Activated naive CD8-positive, alpha-beta T cell treated with anti-CD3 and anti-CD28 coated beads, Interleukin-2, amount 10 ng/mL, durations not matched to agents 7 days and 5 days (primary cell): ENCODE measurements at regions not wholly inside any gene's neighbourhood (a gene's known extent, or its start where the extent isn't known, plus 50 kb on each side); places are given as distances from the start of the nearest gene placed in this dataset.

Source experiments
- ATAC-seq: fragments of 150-1000 bp; cut with Tn5 transposase; one replicate; pipeline ENCODE4 v1.10.0; 2021; ENCODE audit warnings: low read depth, moderate library complexity
- POLR2A ChIA-PET: fragments of 350-600 bp; sonication (Branson Sonifier 250); formaldehyde crosslinking; loops from one replicate; lab custom pipeline; 2021; ENCODE audit warnings: antibody characterized with exemption; lab: Charles Lee
- DNase-seq: peaks from one replicate; pipeline ENCODE4 v3.0.0; 2021
- H3K27ac Mint-ChIP-seq: one replicate; pipeline ENCODE4 v1.8.0; 2022; ENCODE audit warnings: mild to moderate bottlenecking, mixed read lengths
- H3K27me3 Mint-ChIP-seq: one replicate; pipeline ENCODE4 v1.8.0; 2022; ENCODE audit warnings: mild to moderate bottlenecking, moderate library complexity, mixed read lengths
- H3K36me3 Mint-ChIP-seq: one replicate; pipeline ENCODE4 v1.8.0; 2021; ENCODE audit warnings: mild to moderate bottlenecking, mixed read lengths
- H3K4me1 Mint-ChIP-seq: one replicate; pipeline ENCODE4 v1.8.0; 2021; ENCODE audit warnings: mixed read lengths
- H3K4me3 Mint-ChIP-seq: one replicate; pipeline ENCODE4 v1.8.0; 2022; ENCODE audit warnings: mild to moderate bottlenecking, moderate library complexity, mixed read lengths
- H3K9me3 Mint-ChIP-seq: one replicate; pipeline ENCODE4 v1.8.0; 2021; ENCODE audit warnings: mixed read lengths

GRCh38 chr2:173623438-173624319, 269.0 kb downstream of the CDCA7 start:
- H3K36me3 Mint-ChIP-seq: no peaks in the 10 kb centered on the region
- H3K27me3 Mint-ChIP-seq: peaks cover 13% of the 10 kb centered on the region
- POLR2A ChIA-PET: no interaction called here
- ATAC-seq (no peak), DNase-seq (no peak)
- H3K9me3 Mint-ChIP-seq: no peaks in the 10 kb centered on the region
- no peak overlapping the region for H3K4me3 Mint-ChIP-seq
- H3K27ac Mint-ChIP-seq: no peak overlapping the region
- no peaks in the 10 kb centered on the region for H3K4me1 Mint-ChIP-seq

GRCh38 chr2:173625315-173625714, 270.6 kb downstream of the CDCA7 start:
- Mint-ChIP-seq H3K4me3 (no peak overlapping the region), H3K27ac (no peak overlapping the region), H3K27me3 (peaks cover 11% of the 10 kb centered on the region), H3K9me3 (no peaks in the 10 kb centered on the region), H3K36me3 (no peaks in the 10 kb centered on the region), H3K4me1 (no peaks in the 10 kb centered on the region)
- DNase-seq: no peak
- no peak for ATAC-seq
- POLR2A ChIA-PET: no interaction called here

GRCh38 chr2:173629076-173629475, 274.4 kb downstream of the CDCA7 start:
- H3K27ac Mint-ChIP-seq: no peak overlapping the region
- no peaks in the 10 kb centered on the region for H3K4me1 Mint-ChIP-seq
- peaks cover 23% of the 10 kb centered on the region for H3K27me3 Mint-ChIP-seq
- POLR2A ChIA-PET: no interaction called here
- no peaks in the 10 kb centered on the region for H3K36me3 Mint-ChIP-seq
- no peak for DNase-seq
- H3K4me3 Mint-ChIP-seq: no peak overlapping the region
- no peaks in the 10 kb centered on the region for H3K9me3 Mint-ChIP-seq
- ATAC-seq: no peak

GRCh38 chr2:173630425-173631126, 275.9 kb downstream of the CDCA7 start:
- H3K9me3 Mint-ChIP-seq: no peaks in the 10 kb centered on the region
- H3K4me1 Mint-ChIP-seq: no peaks in the 10 kb centered on the region
- DNase-seq: no peak
- no peak for ATAC-seq
- POLR2A ChIA-PET: interaction anchor here (0.7 kb wide), 1 partner anchor 82 kb away, joined by 3 read pairs; no protein-coding TSS in a partner anchor
- H3K4me3 Mint-ChIP-seq: no peak overlapping the region
- peaks cover 26% of the 10 kb centered on the region for H3K27me3 Mint-ChIP-seq
- H3K36me3 Mint-ChIP-seq: no peaks in the 10 kb centered on the region
- no peak overlapping the region for H3K27ac Mint-ChIP-seq

GRCh38 chr2:173631127-173631460, 276.4 kb downstream of the CDCA7 start:
- no peak for ATAC-seq
- no peaks in the 10 kb centered on the region for H3K36me3 Mint-ChIP-seq
- no peak overlapping the region for H3K27ac Mint-ChIP-seq
- POLR2A ChIA-PET: interaction anchor here (0.7 kb wide), 1 partner anchor 81 kb away, joined by 3 read pairs; no protein-coding TSS in a partner anchor
- H3K9me3 Mint-ChIP-seq: no peaks in the 10 kb centered on the region
- peaks cover 27% of the 10 kb centered on the region for H3K27me3 Mint-ChIP-seq
- DNase-seq: no peak
- H3K4me1 Mint-ChIP-seq: no peaks in the 10 kb centered on the region
- no peak overlapping the region for H3K4me3 Mint-ChIP-seq

GRCh38 chr2:173644146-173644545, 289.5 kb downstream of the CDCA7 start:
- Mint-ChIP-seq H3K27me3 (peaks cover 5% of the 10 kb centered on the region), H3K36me3 (no peaks in the 10 kb centered on the region), H3K4me3 (no peak overlapping the region), H3K9me3 (no peaks in the 10 kb centered on the region), H3K4me1 (no peaks in the 10 kb centered on the region), H3K27ac (no peak overlapping the region)
- no peak for ATAC-seq
- POLR2A ChIA-PET: no interaction called here
- DNase-seq: no peak

- POLR2A ChIA-PET: no interaction called here
- Mint-ChIP-seq H3K27me3 (no peaks in the 10 kb centered on the region), H3K9me3 (no peaks in the 10 kb centered on the region), H3K36me3 (no peaks in the 10 kb centered on the region), H3K27ac (no peak overlapping the region), H3K4me3 (no peak overlapping the region), H3K4me1 (no peaks in the 10 kb centered on the region)
- DNase-seq (no peak), ATAC-seq (no peak)
Measured at GRCh38 chr2:173647681-173648311, 293.1 kb downstream of the CDCA7 start.

- POLR2A ChIA-PET: no interaction called here
- DNase-seq: no peak
- H3K9me3 Mint-ChIP-seq: no peaks in the 10 kb centered on the region
- H3K27me3 Mint-ChIP-seq: no peaks in the 10 kb centered on the region
- ATAC-seq: no peak
- H3K4me1 Mint-ChIP-seq: no peaks in the 10 kb centered on the region
- H3K36me3 Mint-ChIP-seq: no peaks in the 10 kb centered on the region
- H3K27ac Mint-ChIP-seq: no peak overlapping the region
- no peak overlapping the region for H3K4me3 Mint-ChIP-seq
Measured at GRCh38 chr2:173648816-173649215, 294.1 kb downstream of the CDCA7 start.

- no peaks in the 10 kb centered on the region for H3K9me3 Mint-ChIP-seq
- no peak for DNase-seq
- no peaks in the 10 kb centered on the region for H3K27me3 Mint-ChIP-seq
- H3K36me3 Mint-ChIP-seq: no peaks in the 10 kb centered on the region
- POLR2A ChIA-PET: no interaction called here
- no peak overlapping the region for H3K27ac Mint-ChIP-seq
- no peaks in the 10 kb centered on the region for H3K4me1 Mint-ChIP-seq
- H3K4me3 Mint-ChIP-seq: no peak overlapping the region
- no peak for ATAC-seq
Measured at GRCh38 chr2:173649527-173650219, 295.0 kb downstream of the CDCA7 start.

GRCh38 chr2:173651891-173652290, 297.2 kb downstream of the CDCA7 start:
- DNase-seq (no peak), ATAC-seq (no peak)
- no peak overlapping the region for H3K4me3 Mint-ChIP-seq
- no peak overlapping the region for H3K27ac Mint-ChIP-seq
- no peaks in the 10 kb centered on the region for H3K27me3 Mint-ChIP-seq
- H3K4me1 Mint-ChIP-seq: no peaks in the 10 kb centered on the region
- POLR2A ChIA-PET: no interaction called here
- H3K9me3 Mint-ChIP-seq: no peaks in the 10 kb centered on the region
- H3K36me3 Mint-ChIP-seq: no peaks in the 10 kb centered on the region

GRCh38 chr2:173652311-173652710, 297.6 kb downstream of the CDCA7 start:
- Mint-ChIP-seq H3K9me3 (no peaks in the 10 kb centered on the region), H3K4me3 (no peak overlapping the region), H3K27ac (no peak overlapping the region), H3K27me3 (no peaks in the 10 kb centered on the region), H3K36me3 (no peaks in the 10 kb centered on the region), H3K4me1 (no peaks in the 10 kb centered on the region)
- DNase-seq (no peak), ATAC-seq (no peak)
- POLR2A ChIA-PET: no interaction called here

GRCh38 chr2:173652767-173653431, 298.2 kb downstream of the CDCA7 start:
- Mint-ChIP-seq H3K36me3 (no peaks in the 10 kb centered on the region), H3K4me1 (no peaks in the 10 kb centered on the region), H3K4me3 (no peak overlapping the region), H3K27me3 (no peaks in the 10 kb centered on the region), H3K27ac (no peak overlapping the region), H3K9me3 (no peaks in the 10 kb centered on the region)
- no peak for DNase-seq
- ATAC-seq: no peak
- POLR2A ChIA-PET: no interaction called here

- no peaks in the 10 kb centered on the region for H3K4me1 Mint-ChIP-seq
- ATAC-seq: no peak
- H3K27me3 Mint-ChIP-seq: no peaks in the 10 kb centered on the region
Measured at GRCh38 chr2:173653432-173653805, 298.7 kb downstream of the CDCA7 start.

More at GRCh38 chr2:173653432-173653805, 298.7 kb downstream of the CDCA7 start:
- Mint-ChIP-seq H3K4me3 (no peak overlapping the region), H3K27ac (no peak overlapping the region), H3K36me3 (no peaks in the 10 kb centered on the region), H3K9me3 (no peaks in the 10 kb centered on the region)
- POLR2A ChIA-PET: no interaction called here
- DNase-seq: no peak
